Mesenchymal stem cell (in vitro differentiated cells and primary cell): ENCODE measurements at regions not wholly inside any gene's neighbourhood (a gene's known extent, or its start where the extent isn't known, plus 50 kb on each side); places are given as distances from the start of the nearest gene placed in this dataset.
A peak's percentile ranks its signal among the peaks of the same experiment; 100 is the strongest.

Experiments used
- DNase-seq: peaks from one replicate; pipeline ENCODE4 v3.0.0-alpha.2; 2013
- H2AFZ ChIP-seq: one replicate; pipeline ENCODE4 v1.6.1; 2013; ENCODE audit warnings: low read depth, mild to moderate bottlenecking, control low read depth, inconsistent platforms, low read length, moderate library complexity
- H2AK5ac ChIP-seq: 2 replicates; pipeline ENCODE4 v1.6.1; 2013; ENCODE audit warnings: low read length, moderate library complexity, mild to moderate bottlenecking, inconsistent platforms; ENCODE audit not compliant: severe bottlenecking
- H2BK120ac ChIP-seq: one replicate; pipeline ENCODE4 v1.6.1; 2013; ENCODE audit warnings: low read depth, mild to moderate bottlenecking, inconsistent platforms, low read length, moderate library complexity
- H2BK12ac ChIP-seq, 2 experiments: one replicate each; pipeline ENCODE4 v1.6.1; 2013; ENCODE audit warnings: inconsistent platforms in 2 of 2, low read length in 2 of 2, mild to moderate bottlenecking in 2 of 2, moderate library complexity in 2 of 2, control low read depth in 1 of 2
- H2BK15ac ChIP-seq: one replicate; pipeline ENCODE4 v1.6.1; 2013; ENCODE audit warnings: mild to moderate bottlenecking, low read depth, inconsistent platforms; ENCODE audit not compliant: poor library complexity, severe bottlenecking
- H2BK5ac ChIP-seq: 2 replicates; pipeline ENCODE4 v1.6.1; 2013; ENCODE audit warnings: low read depth, mild to moderate bottlenecking, low read length, control low read depth, inconsistent platforms; ENCODE audit not compliant: poor library complexity, severe bottlenecking
- H3K14ac ChIP-seq, 2 experiments: one replicate each; pipeline ENCODE4 v1.6.1; 2013; ENCODE audit warnings: inconsistent platforms in 2 of 2, low read length in 2 of 2, control low read depth in 1 of 2, mild to moderate bottlenecking in 1 of 2, moderate library complexity in 1 of 2
- H3K18ac ChIP-seq, 2 experiments: one replicate each; pipeline ENCODE4 v1.6.1; 2013; ENCODE audit warnings: inconsistent platforms in 2 of 2, low read length in 2 of 2, control low read depth in 1 of 2, low read depth in 1 of 2, mild to moderate bottlenecking in 1 of 2
- H3K23ac ChIP-seq, 2 experiments: one replicate each; pipeline ENCODE4 v1.6.1; 2013; ENCODE audit warnings: inconsistent platforms in 2 of 2, low read length in 2 of 2, mild to moderate bottlenecking in 2 of 2, moderate library complexity in 2 of 2, control low read depth in 1 of 2
- H3K27ac ChIP-seq: 2 replicates; pipeline ENCODE4 v1.5.1; 2013; ENCODE audit warnings: mild to moderate bottlenecking, moderate library complexity, low read length, control low read depth, inconsistent platforms; ENCODE audit not compliant: poor library complexity, severe bottlenecking
- H3K27me3 ChIP-seq, 2 experiments: 2 replicates each; pipeline versions ENCODE4 v1.6.1 to v1.7.0; 2013; ENCODE audit warnings: low read length in 2 of 2, mild to moderate bottlenecking in 2 of 2, moderate library complexity in 2 of 2, control low read depth in 1 of 2, inconsistent platforms in 1 of 2; ENCODE audit not compliant: control insufficient read depth in 1 of 2, insufficient read depth in 1 of 2
- H3K36me3 ChIP-seq, 2 experiments: 2 replicates each; pipeline versions ENCODE4 v1.6.1 to v1.7.0; 2013; ENCODE audit warnings: low read length in 2 of 2, control low read depth in 1 of 2, inconsistent platforms in 1 of 2, low read depth in 1 of 2, mild to moderate bottlenecking in 1 of 2; ENCODE audit not compliant: insufficient read depth in 2 of 2, control insufficient read depth in 1 of 2
- H3K4ac ChIP-seq, 2 experiments: one replicate each; pipeline ENCODE4 v1.6.1; 2013; ENCODE audit warnings: inconsistent platforms in 2 of 2, low read length in 2 of 2, mild to moderate bottlenecking in 2 of 2, moderate library complexity in 2 of 2, control low read depth in 1 of 2, low read depth in 1 of 2
- H3K4me1 ChIP-seq: 2 replicates; pipeline ENCODE4 v1.6.1; 2013; ENCODE audit warnings: low read depth, low read length, control low read depth; ENCODE audit not compliant: control insufficient read depth, insufficient read depth
- H3K4me2 ChIP-seq: 2 replicates; pipeline ENCODE4 v1.6.1; 2013; ENCODE audit warnings: low read length, mild to moderate bottlenecking, inconsistent platforms; ENCODE audit not compliant: poor library complexity, severe bottlenecking
- H3K4me3 ChIP-seq, 2 experiments: 2 replicates each; pipeline versions ENCODE4 v1.5.1 to v1.7.0; 2013; ENCODE audit warnings: low read length in 2 of 2, mild to moderate bottlenecking in 2 of 2, control low read depth in 1 of 2, low read depth in 1 of 2; ENCODE audit not compliant: insufficient read depth in 1 of 2
- H3K79me1 ChIP-seq: replicated peaks from 2 replicates; pipeline ENCODE4 v1.6.1; 2013; ENCODE audit warnings: mild to moderate bottlenecking, control low read depth, low read length, inconsistent platforms; ENCODE audit not compliant: poor library complexity, severe bottlenecking
- H3K9ac ChIP-seq: 2 replicates; pipeline ENCODE4 v1.7.0; 2013; ENCODE audit warnings: mild to moderate bottlenecking, low read length, moderate library complexity
- H3K9me3 ChIP-seq: 2 replicates; pipeline ENCODE4 v1.7.0; 2013; ENCODE audit warnings: mild to moderate bottlenecking, low read length; ENCODE audit not compliant: control insufficient read depth
- H4K8ac ChIP-seq: one replicate; pipeline ENCODE4 v1.6.1; 2013; ENCODE audit warnings: inconsistent platforms, mild to moderate bottlenecking, low read length, moderate library complexity
- H4K91ac ChIP-seq: one replicate; pipeline ENCODE4 v1.6.1; 2013; ENCODE audit warnings: mild to moderate bottlenecking, low read length, inconsistent platforms
- WGBS: methylation state at CpG from one replicate; pipeline ENCODE4 v1.1.7; 2013; ENCODE audit warnings: mixed read lengths; 5-methylcytosine and 5-hydroxymethylcytosine counted together

GRCh38 chr13:80577926-80578670 is 237.2 kb upstream of the SPRY2 start:
- Histone ChIP-seq H3K4me1 (no peaks in the 10 kb centered on the region), H3K27me3 (no peaks in the 10 kb centered on the region), H3K4ac (no peak overlapping the region), H3K18ac (no peak overlapping the region), H3K4me2 (no peak overlapping the region), H2BK120ac (no peak overlapping the region), H3K27ac (no peak overlapping the region), H3K79me1 (no peaks in the 10 kb centered on the region), H2BK15ac (no peak overlapping the region), H3K9ac (no peak overlapping the region), H3K23ac (no peak overlapping the region), H2BK5ac (no peak overlapping the region), H2AFZ (no peak overlapping the region), H3K9me3 (no peaks in the 10 kb centered on the region), H4K8ac (peak overlapping the region; percentile 9), H2BK12ac (peak overlapping the region in 1 of 2 experiments; percentile 73), H3K4me3 (no peak overlapping the region), H4K91ac (peak overlapping the region; percentile 45), H3K36me3 (no peaks in the 10 kb centered on the region), H3K14ac (peak overlapping the region in 1 of 2 experiments; percentile 11), H2AK5ac (no peak overlapping the region)
- WGBS, result 92% methylated on average over 10 of the region's 10 CpGs
- no peak for DNase-seq

- H2AFZ ChIP-seq, result no peak overlapping the region
- H4K91ac ChIP-seq, result no peak overlapping the region
- H2BK5ac ChIP-seq, result no peak overlapping the region
- H3K4me1 ChIP-seq, result no peaks in the 10 kb centered on the region
- H3K4ac ChIP-seq, result no peak overlapping the region
- no peak overlapping the region for H2BK120ac ChIP-seq
- no peak overlapping the region for H3K18ac ChIP-seq
- H3K23ac ChIP-seq, result no peak overlapping the region
- no peak overlapping the region for H3K9ac ChIP-seq
- H3K14ac ChIP-seq, result no peak overlapping the region
- H3K27me3 ChIP-seq, result no peaks in the 10 kb centered on the region
- H2BK15ac ChIP-seq, result no peak overlapping the region
- no peaks in the 10 kb centered on the region for H3K36me3 ChIP-seq
- no peak overlapping the region for H3K4me2 ChIP-seq
- H3K79me1 ChIP-seq, result no peaks in the 10 kb centered on the region
- no peak overlapping the region for H3K4me3 ChIP-seq
- H4K8ac ChIP-seq, result no peak overlapping the region
- H3K9me3 ChIP-seq, result no peaks in the 10 kb centered on the region
- H3K27ac ChIP-seq, result no peak overlapping the region
- no peak overlapping the region for H2BK12ac ChIP-seq
- no peak overlapping the region for H2AK5ac ChIP-seq
- WGBS, result 51% methylated on average over 5 of the region's 5 CpGs
- no peak for DNase-seq
These were observed 236.4 kb upstream of the SPRY2 start for GRCh38 chr13:80577285-80577684.

DNA sequence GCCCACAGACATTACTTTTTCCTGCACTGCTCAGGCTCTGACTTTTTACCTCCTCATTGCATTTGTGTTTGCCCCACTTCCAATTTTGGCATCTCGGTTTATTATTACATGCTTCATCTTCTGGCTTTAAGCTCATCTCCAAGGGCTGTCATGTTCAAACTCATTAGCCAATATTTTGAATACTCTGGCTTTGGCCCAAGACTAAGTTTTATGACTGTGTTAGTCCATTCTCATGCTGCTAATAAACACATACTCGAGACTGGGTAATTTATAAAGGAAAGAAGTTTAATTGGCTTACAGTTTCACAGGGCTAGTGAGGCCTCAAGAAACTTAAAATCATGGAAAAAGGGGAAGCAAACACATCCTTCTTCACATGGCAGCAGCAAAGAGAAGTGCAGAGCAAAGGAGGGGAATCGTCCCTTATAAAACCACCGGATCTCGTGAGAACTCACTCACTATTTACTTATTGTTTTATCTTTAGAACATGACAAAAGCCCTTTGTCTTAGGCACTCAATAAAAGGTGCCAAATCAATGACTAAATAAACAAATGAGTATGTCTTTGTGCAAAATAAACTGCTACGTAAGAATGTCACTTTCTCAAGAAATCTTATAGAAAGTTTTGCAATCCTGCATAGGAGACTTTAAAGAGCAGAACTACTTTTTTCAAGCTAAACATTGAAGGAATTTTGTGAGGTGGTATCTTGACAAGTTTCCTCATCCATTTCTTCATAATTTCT is 233.4 kb upstream of the SPRY2 start:
- H3K4me1 ChIP-seq, result no peaks in the 10 kb centered on the region
- H4K8ac ChIP-seq, result no peak overlapping the region
- no peak overlapping the region for H3K4ac ChIP-seq
- H4K91ac ChIP-seq, result no peak overlapping the region
- H3K36me3 ChIP-seq, result no peaks in the 10 kb centered on the region
- H2BK120ac ChIP-seq, result no peak overlapping the region
- H2AK5ac ChIP-seq, result no peak overlapping the region
- H3K18ac ChIP-seq, result no peak overlapping the region
- no peak overlapping the region for H3K14ac ChIP-seq
- H2BK5ac ChIP-seq, result no peak overlapping the region
- no peak overlapping the region for H3K27ac ChIP-seq
- H3K9me3 ChIP-seq, result no peaks in the 10 kb centered on the region
- no peak overlapping the region for H3K4me3 ChIP-seq
- WGBS, result 81% methylated on average over 5 of the region's 6 CpGs
- H3K9ac ChIP-seq, result no peak overlapping the region
- H3K4me2 ChIP-seq, result no peak overlapping the region
- no peak overlapping the region for H3K23ac ChIP-seq
- DNase-seq, result no peak
- no peak overlapping the region for H2AFZ ChIP-seq
- no peak overlapping the region for H2BK12ac ChIP-seq
- no peak overlapping the region for H2BK15ac ChIP-seq
- no peaks in the 10 kb centered on the region for H3K79me1 ChIP-seq
- H3K27me3 ChIP-seq, result no peaks in the 10 kb centered on the region

DNA sequence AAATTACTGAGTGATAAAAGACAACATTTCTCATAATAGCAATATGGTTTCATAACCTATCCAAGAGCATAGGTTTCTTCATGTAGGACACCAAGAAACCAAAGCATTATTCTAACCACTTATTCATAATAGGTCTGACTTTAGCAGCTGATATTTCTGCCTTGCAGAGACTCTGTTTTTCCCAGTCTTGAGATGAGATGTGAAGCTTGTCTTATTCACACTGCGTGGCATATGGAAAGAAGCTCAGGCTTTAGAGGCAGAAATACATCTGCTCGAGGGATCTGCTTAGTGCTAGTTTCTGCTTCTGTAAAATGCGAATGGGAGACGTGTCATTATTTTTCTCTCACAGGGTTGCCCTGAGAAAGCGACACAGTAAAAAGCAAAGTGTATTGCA is 232.0 kb upstream of the SPRY2 start:
- Histone ChIP-seq H3K23ac (no peak overlapping the region), H3K27ac (no peak overlapping the region), H3K79me1 (no peaks in the 10 kb centered on the region), H3K27me3 (no peaks in the 10 kb centered on the region), H3K14ac (no peak overlapping the region), H2BK5ac (no peak overlapping the region), H4K91ac (no peak overlapping the region), H2BK12ac (no peak overlapping the region), H3K4me3 (no peak overlapping the region), H2AFZ (no peak overlapping the region), H3K4me2 (no peak overlapping the region), H3K18ac (peak overlapping the region in 1 of 2 experiments; percentile 21), H2BK120ac (peak overlapping the region; percentile 61), H3K9me3 (no peaks in the 10 kb centered on the region), H2BK15ac (no peak overlapping the region), H3K4ac (no peak overlapping the region), H3K9ac (no peak overlapping the region), H3K4me1 (no peaks in the 10 kb centered on the region), H3K36me3 (no peaks in the 10 kb centered on the region), H2AK5ac (no peak overlapping the region), H4K8ac (no peak overlapping the region)
- WGBS, result 95% methylated on average over 5 of the region's 5 CpGs
- no peak for DNase-seq
